ENCODE measurements at regions not wholly inside any gene's neighbourhood (a gene's known extent, or its start where the extent isn't known, plus 50 kb on each side); places are given as distances from the start of the nearest gene placed in this dataset.

- TF ChIP-seq CTCF (IDR thresholded peaks at IDR 0.05) (no peak), POLR2AphosphoS5 (IDR thresholded peaks at IDR 0.05) (no peak), POLR2A (IDR thresholded peaks at IDR 0.05) (no peak)
Measured at GRCh38 chr14:53295372-53295771, 142.2 kb upstream of the DDHD1 start.
